ENCODE measurements at regions not wholly inside any gene's neighbourhood (a gene's known extent, or its start where the extent isn't known, plus 50 kb on each side); places are given as distances from the start of the nearest gene placed in this dataset.

- in situ Hi-C loops (cut with HindIII; ENCODE audit: low sequenced_read_pairs): no loop called here
- no peak for DNase-seq (ENCODE audit: low spot score)
Observed at GRCh38 chr1:58925247-58925646, 141.4 kb upstream of the JUN start.

DNA sequence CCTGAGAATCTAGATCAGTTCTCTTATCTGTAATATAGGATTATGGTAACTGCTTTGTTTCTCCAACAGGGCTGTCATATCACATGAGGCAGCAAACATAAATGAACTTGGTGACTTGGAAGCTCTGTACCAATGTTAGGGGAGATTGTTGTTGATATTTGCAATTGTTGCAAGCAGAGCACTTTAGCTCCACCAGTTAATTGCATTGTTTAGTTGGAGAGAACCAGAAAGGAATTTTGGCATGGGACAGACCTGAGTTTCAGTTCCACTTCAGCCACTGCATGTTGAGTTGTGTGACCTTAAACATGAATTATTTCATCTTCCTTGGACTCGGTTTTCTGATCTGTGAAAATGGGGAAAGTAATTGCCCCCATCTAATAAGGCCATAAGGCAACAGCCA, 142.3 kb upstream of the JUN start:
- in situ Hi-C loops (cut with HindIII; ENCODE audit: low sequenced_read_pairs): no loop called here
- no peak for DNase-seq (ENCODE audit: low spot score)

DNA sequence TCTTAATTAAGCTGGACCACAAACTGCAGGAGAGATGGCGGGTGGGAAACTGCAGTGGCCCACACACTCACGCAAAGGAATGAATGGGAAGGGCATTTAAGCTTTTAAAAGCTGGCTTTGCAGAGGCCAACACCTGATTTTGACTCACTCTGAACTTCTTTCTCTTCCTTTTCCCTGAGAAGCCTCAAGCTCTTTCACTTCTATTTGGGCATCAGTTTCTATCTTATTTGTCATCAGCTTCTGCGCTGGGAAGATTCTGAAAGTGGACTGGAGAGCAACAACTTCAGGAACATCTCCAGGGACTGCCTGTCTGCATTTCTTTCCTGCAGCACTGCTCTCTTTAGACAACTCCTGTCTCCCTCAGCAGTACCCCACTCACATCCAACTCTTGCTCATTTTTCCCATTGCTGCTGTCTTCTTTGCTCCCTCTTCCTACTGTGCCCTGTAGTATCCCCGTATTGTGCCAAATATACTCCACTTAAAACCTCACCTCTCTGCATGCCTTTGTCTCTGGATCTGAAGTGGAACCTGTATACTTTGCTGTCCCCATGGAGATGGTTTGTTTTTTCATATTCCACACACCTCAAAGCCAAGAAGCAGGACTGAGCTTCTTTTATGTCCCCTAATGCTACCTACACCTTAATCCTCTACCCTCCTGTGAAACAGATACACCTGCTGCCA, 143.3 kb upstream of the JUN start:
- in situ Hi-C loops (cut with HindIII; ENCODE audit: low sequenced_read_pairs): no loop called here
- DNase-seq (ENCODE audit: low spot score): no peak

DNA sequence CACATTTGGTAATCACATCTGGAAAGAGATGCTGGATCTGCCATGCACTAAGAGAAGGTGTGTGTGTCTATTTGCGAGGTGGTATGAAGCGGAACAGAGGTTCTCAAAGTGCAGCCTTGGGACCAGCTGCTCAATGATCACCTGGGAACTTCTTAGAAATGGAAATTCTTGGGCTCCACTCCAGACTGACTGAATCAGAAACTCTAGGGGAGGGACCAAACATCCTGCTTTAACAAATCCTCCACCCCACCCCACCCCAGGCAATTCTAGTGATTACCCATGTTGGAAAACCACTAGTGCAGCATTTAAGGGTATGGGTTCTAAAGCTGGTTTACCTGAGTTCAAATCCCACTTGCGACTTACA, 143.9 kb upstream of the JUN start:
- no peak for DNase-seq (ENCODE audit: low spot score)
- in situ Hi-C loops (cut with HindIII; ENCODE audit: low sequenced_read_pairs): no loop called here

DNA sequence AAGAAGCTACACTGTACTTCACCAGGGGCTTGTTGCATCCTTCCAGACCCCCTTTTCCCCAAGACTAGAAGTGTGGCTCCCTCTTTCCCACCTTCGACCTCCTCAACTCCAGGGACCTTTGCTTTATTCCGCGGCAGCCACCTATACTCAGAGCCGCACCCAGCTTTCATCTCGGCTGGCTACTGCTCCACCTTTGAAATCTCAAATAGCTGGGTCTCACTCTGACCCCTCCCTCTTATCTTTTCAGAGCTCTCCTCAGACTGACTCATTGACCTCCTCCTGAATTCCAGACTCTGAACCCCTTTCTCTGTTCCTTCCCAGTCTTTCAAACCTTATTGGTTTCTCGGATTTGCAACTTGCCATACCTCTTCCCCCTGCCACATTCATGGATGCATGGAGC, 144.7 kb upstream of the JUN start:
- in situ Hi-C loops (cut with HindIII; ENCODE audit: low sequenced_read_pairs): no loop called here
- DNase-seq (ENCODE audit: low spot score): no peak

DNA sequence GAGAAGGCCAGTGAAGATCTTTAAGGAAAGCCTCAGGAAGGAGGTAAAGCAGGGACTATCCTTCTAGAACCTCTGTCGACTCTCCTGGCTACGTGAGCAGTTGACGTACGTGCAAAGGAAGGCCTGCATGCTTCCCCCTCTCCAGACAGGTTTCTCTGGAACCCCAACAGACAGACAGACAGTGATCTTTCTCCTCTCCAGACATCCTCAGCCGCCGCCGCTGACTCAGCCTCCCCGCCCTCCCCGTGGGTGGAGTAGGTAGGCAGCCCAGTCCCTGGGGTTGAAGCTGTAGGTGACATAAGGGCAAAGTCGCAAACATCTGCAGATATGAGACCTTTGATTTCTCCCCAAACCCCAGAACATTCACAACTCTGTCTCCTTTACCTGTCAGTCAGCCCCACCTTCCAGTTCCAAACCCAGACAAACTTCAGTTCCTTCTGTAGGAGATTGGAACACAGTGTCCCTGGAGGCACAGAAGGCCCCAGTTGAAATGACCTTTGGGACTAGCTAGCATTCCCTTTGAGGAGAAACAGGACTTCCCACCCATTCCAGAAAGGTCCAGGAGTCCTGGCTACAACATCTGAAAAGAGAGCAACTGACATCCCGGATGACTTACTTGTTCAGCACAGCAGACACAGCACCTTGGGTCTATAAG, 146.0 kb upstream of the JUN start:
- DNase-seq (ENCODE audit: low spot score): no peak
- in situ Hi-C loops (cut with HindIII; ENCODE audit: low sequenced_read_pairs): no loop called here

DNA sequence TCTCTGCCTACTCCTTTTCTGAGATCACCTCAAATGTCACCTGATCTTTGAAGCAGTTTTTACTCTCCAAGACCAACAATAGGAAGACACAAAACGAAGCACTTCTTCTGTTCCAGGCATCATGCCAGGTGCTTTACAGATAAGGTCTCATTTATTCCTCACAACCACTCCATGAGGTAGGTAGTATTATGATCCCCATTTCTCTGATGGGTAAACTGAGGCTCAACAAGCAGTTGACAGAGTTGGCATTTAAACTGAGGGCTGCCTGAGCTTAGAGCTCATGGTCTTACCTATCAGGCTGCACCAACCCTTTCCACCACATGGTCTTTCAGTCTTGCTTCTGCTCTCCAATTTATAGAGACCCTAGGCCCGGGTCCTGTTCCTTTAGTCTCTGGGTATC, 147.2 kb upstream of the JUN start:
- DNase-seq (ENCODE audit: low spot score): no peak
- in situ Hi-C loops (cut with HindIII; ENCODE audit: low sequenced_read_pairs): no loop called here

DNA sequence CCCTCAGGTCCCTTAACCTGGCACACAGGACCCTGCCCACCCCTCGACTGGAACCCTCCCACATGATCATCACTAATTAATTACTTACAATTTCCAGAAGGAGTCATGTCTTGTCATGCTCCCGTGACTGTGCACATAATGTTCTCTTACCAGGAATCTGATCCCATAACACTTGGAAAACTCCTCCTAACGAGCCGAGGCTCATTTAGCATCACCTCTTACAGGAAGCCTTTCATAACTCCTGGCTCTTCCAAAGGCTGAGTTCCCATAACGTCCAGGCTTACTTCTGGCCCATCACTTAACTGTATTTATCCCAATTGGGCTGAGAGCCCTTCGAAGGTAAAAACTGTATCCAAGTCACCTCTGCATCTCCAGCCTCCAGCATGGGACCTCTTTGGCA, 147.9 kb upstream of the JUN start:
- in situ Hi-C loops (cut with HindIII; ENCODE audit: low sequenced_read_pairs): no loop called here

DNA sequence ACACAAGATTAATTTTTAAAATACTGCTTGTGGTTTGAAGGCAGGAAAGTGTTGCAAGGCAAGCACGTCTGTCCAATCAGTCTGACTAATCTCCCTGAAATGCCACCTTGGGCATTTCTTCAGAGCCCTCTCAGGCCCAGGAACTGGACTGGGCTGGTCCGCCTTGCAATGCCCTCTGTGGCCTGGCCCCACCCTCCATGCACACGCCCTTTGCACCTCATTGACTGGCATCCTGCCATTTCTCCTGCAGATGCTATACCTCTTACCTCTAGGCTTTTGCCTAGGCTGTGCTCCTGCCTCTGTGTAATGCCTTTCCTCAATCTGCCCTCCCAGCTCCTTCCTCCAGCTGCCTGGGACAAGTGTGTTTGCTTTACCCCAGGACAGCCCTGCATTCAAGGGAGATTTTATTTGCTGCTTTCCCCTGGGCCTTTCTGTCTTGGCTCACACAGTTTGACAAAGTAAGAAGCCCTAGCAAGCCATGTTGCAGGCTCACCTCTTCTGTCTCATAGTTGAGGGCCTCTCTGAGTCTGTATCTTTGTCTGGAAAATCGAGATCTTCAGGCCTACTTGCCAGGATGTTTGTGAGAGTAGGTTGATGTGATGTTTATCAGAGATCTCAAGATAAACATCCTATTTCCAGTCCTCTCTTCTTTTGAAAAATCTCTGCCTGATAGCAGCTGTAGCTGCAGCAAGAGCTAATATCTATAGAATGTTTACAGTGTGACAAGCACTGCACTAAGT, 149.2 kb upstream of the JUN start:
- DNase-seq (ENCODE audit: low spot score): no peak
- in situ Hi-C loops (cut with HindIII; ENCODE audit: low sequenced_read_pairs): no loop called here

More for the DNA sequence above, 147.9 kb upstream of the JUN start:
- no peak for DNase-seq (ENCODE audit: low spot score)

GRCh38 chr1:58933599-58933926, 149.7 kb upstream of the JUN start:
- no peak for DNase-seq (ENCODE audit: low spot score)
- in situ Hi-C loops (cut with HindIII; ENCODE audit: low sequenced_read_pairs): no loop called here

GRCh38 chr1:58934706-58935105, 150.9 kb upstream of the JUN start:
- in situ Hi-C loops (cut with HindIII; ENCODE audit: low sequenced_read_pairs): no loop called here

GRCh38 chr1:58936973-58937372, 153.1 kb upstream of the JUN start:
- no peak for DNase-seq (ENCODE audit: low spot score)
- in situ Hi-C loops (cut with HindIII; ENCODE audit: low sequenced_read_pairs): no loop called here

More at GRCh38 chr1:58934706-58935105, 150.9 kb upstream of the JUN start:
- DNase-seq (ENCODE audit: low spot score): no peak

GRCh38 chr1:58939146-58939545, 155.3 kb upstream of the JUN start:
- no peak for DNase-seq (ENCODE audit: low spot score)
- in situ Hi-C loops (cut with HindIII; ENCODE audit: low sequenced_read_pairs): no loop called here

DNA sequence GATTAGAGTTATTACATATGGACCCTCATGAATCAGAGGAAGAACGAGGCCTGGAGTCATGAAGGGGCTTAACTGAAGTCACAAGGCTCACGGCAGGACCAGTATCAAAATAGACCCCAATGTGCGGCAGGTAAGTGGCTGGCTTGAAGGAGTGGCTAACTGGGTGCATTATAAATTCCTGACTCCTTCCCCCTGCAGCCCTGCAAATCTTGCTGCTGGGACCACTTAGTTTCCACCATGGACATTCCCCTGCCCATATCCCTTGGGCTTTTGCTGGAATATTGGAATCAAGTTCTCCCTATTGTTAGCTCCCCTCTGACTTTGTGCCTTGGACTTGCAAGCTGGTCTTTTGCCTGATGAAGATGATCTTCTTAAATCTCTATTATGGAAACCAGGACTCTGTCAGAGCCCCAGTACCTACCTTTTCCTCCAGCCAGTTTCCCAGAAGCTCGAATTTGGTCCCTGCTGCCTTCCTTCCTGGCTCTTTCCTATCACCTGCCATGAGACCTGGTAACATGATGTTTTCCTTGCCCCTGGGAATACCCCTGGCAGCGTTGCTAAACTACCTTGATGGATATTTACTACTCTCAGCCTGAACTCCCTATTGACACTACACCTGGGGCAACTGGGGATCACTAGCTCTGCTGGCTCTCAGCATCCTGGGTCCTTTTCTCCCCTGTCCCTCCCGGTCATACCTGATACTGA, 156.0 kb upstream of the JUN start:
- DNase-seq (ENCODE audit: low spot score): no peak
- in situ Hi-C loops (cut with HindIII; ENCODE audit: low sequenced_read_pairs): no loop called here

DNA sequence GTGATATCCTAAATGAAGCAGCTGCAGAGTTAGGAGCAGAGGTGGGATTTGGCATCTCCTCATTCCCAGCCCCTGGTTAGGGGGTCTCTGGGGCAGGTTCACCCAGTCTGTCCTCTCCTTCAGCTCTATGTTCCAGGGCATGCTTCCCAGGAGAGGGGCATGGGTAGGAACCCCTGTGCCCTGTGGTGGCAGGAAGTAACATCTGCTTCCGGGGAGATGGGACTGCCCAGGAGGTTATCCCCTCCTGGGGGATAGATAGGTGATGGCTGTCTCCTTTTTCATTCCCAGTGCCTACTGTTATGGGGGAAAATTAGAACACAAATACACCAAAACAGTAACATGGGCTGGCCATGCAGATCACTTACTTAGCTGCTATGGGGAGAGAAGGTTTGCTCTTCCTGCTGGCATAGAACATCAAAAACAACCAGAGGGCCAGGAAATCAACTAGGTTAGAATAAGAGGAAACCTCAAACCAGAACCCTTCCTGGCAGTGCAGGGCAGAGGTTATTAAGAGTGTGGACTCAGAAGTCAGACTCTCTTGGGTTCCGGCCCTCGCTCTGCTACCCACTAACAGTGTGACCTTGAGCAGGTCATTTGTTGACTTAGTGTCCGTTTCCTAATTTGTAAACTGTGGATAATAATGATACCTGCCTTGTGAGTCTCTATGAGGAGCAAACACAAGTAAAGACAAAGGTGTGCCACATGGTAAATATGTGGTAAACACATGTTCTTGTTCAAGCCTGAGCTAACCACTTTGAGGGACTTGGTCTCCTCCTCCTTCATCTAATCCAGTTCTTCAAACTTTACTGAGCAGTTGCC, 157.8 kb upstream of the JUN start:
- in situ Hi-C loops (cut with HindIII; ENCODE audit: low sequenced_read_pairs): no loop called here
- DNase-seq (ENCODE audit: low spot score): no peak

- DNase-seq (ENCODE audit: low spot score): no peak
- in situ Hi-C loops (cut with HindIII; ENCODE audit: low sequenced_read_pairs): no loop called here
Observed at GRCh38 chr1:58942759-58943191, 158.9 kb upstream of the JUN start.

GRCh38 chr1:58943776-58944175, 159.9 kb upstream of the JUN start:
- DNase-seq (ENCODE audit: low spot score): no peak
- in situ Hi-C loops (cut with HindIII; ENCODE audit: low sequenced_read_pairs): no loop called here

DNA sequence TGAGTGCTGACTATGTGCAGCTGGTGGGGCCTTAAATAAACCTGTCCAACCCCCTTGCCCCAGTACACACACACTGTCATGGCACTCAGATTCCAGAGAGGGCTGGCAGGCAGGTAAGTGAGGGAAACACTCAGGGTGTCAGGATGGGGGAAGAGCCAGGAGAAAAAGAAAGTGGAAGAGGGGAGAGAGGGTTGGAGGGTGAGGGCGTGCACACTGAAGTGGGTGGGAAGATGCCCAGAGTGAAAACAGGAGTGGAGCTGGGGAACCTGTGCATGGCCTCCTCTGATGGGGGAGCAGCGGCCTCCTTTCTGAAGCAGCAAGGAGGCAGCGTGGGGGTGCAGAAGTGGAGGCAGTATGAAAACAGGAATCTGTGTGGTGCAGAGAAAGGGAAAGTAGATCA, 160.6 kb upstream of the JUN start:
- in situ Hi-C loops (cut with HindIII; ENCODE audit: low sequenced_read_pairs): no loop called here
- no peak for DNase-seq (ENCODE audit: low spot score)

DNA sequence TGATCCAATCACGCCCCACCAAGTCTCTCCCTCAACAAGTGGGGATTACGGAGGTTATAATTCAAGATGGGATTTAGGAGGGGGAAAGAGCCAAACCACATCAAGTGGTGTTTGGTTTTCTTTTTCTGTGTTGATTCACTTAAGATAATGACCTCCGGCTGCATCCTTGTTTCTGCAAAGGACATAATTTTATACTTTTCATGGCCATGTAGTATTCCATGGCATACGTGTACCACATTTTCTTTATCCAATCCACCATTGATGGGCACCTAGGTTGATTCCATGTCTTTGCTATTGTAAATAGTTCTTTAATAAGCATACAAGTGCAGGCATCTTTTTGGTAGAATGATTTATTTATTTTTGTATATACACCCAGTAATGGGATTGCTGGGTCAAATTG, 162.5 kb upstream of the JUN start:
- no peak for DNase-seq (ENCODE audit: low spot score)
- in situ Hi-C loops (cut with HindIII; ENCODE audit: low sequenced_read_pairs): no loop called here

Data from G401 (cell line).